ENCODE measurements at regions not wholly inside any gene's neighbourhood (a gene's known extent, or its start where the extent isn't known, plus 50 kb on each side); places are given as distances from the start of the nearest gene placed in this dataset.
"Not testable (repeated sequence)": the region's sequence is repeated elsewhere in the genome, so short reads cannot be mapped to it uniquely, and the experiment has no call there.

DNA sequence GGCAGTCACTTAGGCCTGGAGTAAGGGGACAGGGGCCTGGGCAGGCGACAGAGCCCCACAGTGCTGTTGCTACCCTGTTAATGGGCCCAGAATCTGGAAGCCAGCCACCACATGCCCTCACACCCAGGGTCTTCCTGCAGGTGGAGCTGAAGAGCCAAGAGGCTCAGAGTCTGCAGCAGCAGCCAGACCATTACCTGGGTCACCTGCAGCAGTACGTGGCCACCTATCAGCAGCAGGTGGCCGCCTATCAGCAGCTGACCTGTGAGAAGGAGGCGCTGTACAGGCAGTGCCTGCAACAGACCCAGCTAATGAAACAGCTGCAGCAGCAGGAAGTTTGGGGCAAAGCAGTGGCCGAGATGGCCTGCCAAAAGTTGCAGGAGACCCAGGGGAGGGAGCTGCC lies 104.2 kb upstream of the FAN1 start:
- not testable (repeated sequence) for H3F3A ChIP-seq (ENCODE audit: insufficient read depth, low read length); H3K4me2 ChIP-seq (ENCODE audit: low read length); H3K4me3 ChIP-seq (ENCODE audit: low read depth, low read length, poor library complexity, severe bottlenecking); H3K36me3 ChIP-seq (ENCODE audit: insufficient read depth, low read length); H3K9me3 ChIP-seq (ENCODE audit: low read length); H4K20me1 ChIP-seq (ENCODE audit: insufficient read depth, low read length); H3K4me1 ChIP-seq (ENCODE audit: insufficient read depth, low read length, severe bottlenecking); H3K27me3 ChIP-seq (ENCODE audit: insufficient read depth, low read length); H3K79me2 ChIP-seq (ENCODE audit: insufficient read depth, low read length); H3K27ac ChIP-seq (ENCODE audit: low read depth, low read length, poor library complexity, severe bottlenecking); H3K9me2 ChIP-seq (ENCODE audit: low read depth, low read length); H3K9ac ChIP-seq (ENCODE audit: low read length); H2AFZ ChIP-seq (ENCODE audit: low read length)
- TF ChIP-seq, protein P1, sequence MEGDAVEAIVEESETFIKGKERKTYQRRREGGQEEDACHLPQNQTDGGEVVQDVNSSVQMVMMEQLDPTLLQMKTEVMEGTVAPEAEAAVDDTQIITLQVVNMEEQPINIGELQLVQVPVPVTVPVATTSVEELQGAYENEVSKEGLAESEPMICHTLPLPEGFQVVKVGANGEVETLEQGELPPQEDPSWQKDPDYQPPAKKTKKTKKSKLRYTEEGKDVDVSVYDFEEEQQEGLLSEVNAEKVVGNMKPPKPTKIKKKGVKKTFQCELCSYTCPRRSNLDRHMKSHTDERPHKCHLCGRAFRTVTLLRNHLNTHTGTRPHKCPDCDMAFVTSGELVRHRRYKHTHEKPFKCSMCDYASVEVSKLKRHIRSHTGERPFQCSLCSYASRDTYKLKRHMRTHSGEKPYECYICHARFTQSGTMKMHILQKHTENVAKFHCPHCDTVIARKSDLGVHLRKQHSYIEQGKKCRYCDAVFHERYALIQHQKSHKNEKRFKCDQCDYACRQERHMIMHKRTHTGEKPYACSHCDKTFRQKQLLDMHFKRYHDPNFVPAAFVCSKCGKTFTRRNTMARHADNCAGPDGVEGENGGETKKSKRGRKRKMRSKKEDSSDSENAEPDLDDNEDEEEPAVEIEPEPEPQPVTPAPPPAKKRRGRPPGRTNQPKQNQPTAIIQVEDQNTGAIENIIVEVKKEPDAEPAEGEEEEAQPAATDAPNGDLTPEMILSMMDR (IDR thresholded peaks at IDR 0.05; ENCODE audit: low read length): peak; percentile 43

DNA sequence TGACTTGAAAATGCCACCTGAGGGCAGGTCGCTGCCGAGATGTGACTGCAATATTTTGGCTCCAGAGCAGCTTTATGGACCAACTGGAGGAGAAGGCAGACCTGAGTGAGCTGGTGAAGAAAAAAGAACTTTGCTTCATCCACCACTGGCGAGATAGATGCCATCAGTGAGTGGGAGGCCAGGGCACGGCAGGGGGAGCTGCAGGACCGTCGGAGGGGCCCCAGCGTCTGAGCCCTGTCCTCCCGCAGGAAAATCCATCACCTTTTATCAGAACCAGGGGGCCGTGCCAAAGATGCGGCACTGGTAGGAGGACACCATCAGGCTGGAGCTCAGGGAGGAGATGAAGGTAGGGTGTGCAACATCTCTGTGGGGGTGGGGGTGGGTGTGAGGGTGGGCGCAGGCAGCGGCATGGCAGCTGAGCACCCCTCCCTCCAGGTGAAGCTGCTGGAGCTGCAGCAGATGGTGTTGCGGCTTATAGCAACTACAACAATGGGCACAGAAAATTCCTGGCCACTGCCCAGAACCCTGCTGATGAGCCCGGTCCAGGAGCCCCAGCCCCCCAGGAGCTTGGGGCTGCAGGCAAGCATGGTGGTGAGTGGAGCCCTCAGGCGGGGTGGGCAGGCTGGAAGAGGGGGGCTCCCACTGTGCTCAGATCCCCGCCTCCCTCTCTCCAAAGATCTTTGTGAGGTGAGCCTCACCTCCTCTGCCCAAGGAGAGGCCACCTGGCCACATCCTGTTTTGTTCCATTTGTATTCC lies 102.4 kb upstream of the FAN1 start:
- H3K4me3 ChIP-seq (ENCODE audit: low read depth, low read length, poor library complexity, severe bottlenecking); H4K20me1 ChIP-seq (ENCODE audit: insufficient read depth, low read length); H3K9me2 ChIP-seq (ENCODE audit: low read depth, low read length); H3K4me1 ChIP-seq (ENCODE audit: insufficient read depth, low read length, severe bottlenecking); H3K79me2 ChIP-seq (ENCODE audit: insufficient read depth, low read length); H3K9ac ChIP-seq (ENCODE audit: low read length); H3F3A ChIP-seq (ENCODE audit: insufficient read depth, low read length); H3K9me3 ChIP-seq (ENCODE audit: low read length); H3K27ac ChIP-seq (ENCODE audit: low read depth, low read length, poor library complexity, severe bottlenecking); H2AFZ ChIP-seq (ENCODE audit: low read length); H3K4me2 ChIP-seq (ENCODE audit: low read length); H3K36me3 ChIP-seq (ENCODE audit: insufficient read depth, low read length); H3K27me3 ChIP-seq (ENCODE audit: insufficient read depth, low read length): not testable (repeated sequence)
- TF ChIP-seq, protein P1 (IDR thresholded peaks at IDR 0.05; ENCODE audit: low read length): peak; percentile 32

DNA sequence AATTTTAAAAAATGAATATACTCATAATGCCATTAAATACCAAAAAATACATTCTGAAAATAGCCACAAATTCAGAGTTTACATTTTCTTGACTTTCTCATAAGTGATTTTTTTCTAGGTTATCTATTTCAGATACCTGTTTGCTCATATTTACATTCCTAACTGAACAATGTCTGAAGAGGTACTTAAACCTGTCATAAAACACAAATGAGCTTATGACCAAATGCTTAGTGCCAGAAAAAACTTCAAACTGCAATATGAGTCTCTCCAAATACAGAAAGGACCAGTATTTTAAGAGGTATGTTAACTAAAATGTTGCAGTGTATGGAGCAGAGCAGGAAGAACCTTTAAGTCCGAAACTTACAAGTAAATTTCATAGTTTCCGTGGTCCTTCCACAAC lies 101.7 kb upstream of the FAN1 start:
- not testable (repeated sequence) for H3K36me3 ChIP-seq (ENCODE audit: insufficient read depth, low read length); H3K9me3 ChIP-seq (ENCODE audit: low read length); H3K4me2 ChIP-seq (ENCODE audit: low read length); H3F3A ChIP-seq (ENCODE audit: insufficient read depth, low read length); H2AFZ ChIP-seq (ENCODE audit: low read length); H3K4me1 ChIP-seq (ENCODE audit: insufficient read depth, low read length, severe bottlenecking); H3K79me2 ChIP-seq (ENCODE audit: insufficient read depth, low read length); H3K27ac ChIP-seq (ENCODE audit: low read depth, low read length, poor library complexity, severe bottlenecking); H4K20me1 ChIP-seq (ENCODE audit: insufficient read depth, low read length); H3K27me3 ChIP-seq (ENCODE audit: insufficient read depth, low read length); H3K9ac ChIP-seq (ENCODE audit: low read length); H3K9me2 ChIP-seq (ENCODE audit: low read depth, low read length); H3K4me3 ChIP-seq (ENCODE audit: low read depth, low read length, poor library complexity, severe bottlenecking)

DNA sequence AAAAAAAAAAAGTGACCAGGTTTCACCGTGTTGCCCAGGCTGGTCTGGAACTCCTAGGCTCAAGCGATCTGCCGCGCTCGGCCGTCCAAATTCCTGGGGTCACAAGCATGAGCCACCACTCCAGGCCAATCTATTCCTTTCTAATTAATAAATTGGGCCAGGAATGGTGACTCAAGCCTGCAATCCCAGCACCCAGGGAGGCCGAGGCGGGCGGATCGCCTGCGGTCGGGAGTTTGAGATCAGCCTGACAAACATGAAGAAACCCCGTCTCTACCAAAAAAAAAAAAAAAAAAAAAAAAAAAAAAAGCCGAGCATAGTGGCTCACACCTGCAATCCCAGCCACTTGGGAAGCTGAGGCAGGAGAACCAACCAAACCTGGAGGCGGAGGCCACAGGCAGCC lies 100.0 kb upstream of the FAN1 start:
- not testable (repeated sequence) for H3K4me3 ChIP-seq (ENCODE audit: low read depth, low read length, poor library complexity, severe bottlenecking); H3F3A ChIP-seq (ENCODE audit: insufficient read depth, low read length); H3K4me1 ChIP-seq (ENCODE audit: insufficient read depth, low read length, severe bottlenecking); H3K9me2 ChIP-seq (ENCODE audit: low read depth, low read length); H3K27ac ChIP-seq (ENCODE audit: low read depth, low read length, poor library complexity, severe bottlenecking); H2AFZ ChIP-seq (ENCODE audit: low read length); H4K20me1 ChIP-seq (ENCODE audit: insufficient read depth, low read length); H3K9me3 ChIP-seq (ENCODE audit: low read length); H3K4me2 ChIP-seq (ENCODE audit: low read length); H3K36me3 ChIP-seq (ENCODE audit: insufficient read depth, low read length); H3K9ac ChIP-seq (ENCODE audit: low read length); H3K79me2 ChIP-seq (ENCODE audit: insufficient read depth, low read length); H3K27me3 ChIP-seq (ENCODE audit: insufficient read depth, low read length)
